IPS-18c (cell line): ENCODE measurements at regions not wholly inside any gene's neighbourhood (a gene's known extent, or its start where the extent isn't known, plus 50 kb on each side); places are given as distances from the start of the nearest gene placed in this dataset.
"Not testable (repeated sequence)": the region's sequence is repeated elsewhere in the genome, so short reads cannot be mapped to it uniquely, and the experiment has no call there.

Source experiments
- H3K4me3 ChIP-seq: 2 replicates; pipeline ENCODE4 v1.7.0; 2013; ENCODE audit warnings: low read depth, mild to moderate bottlenecking, low read length, moderate library complexity; ENCODE audit not compliant: insufficient read depth
- H3K9me3 ChIP-seq: one replicate; pipeline ENCODE4 v1.6.1; 2013; ENCODE audit warnings: mild to moderate bottlenecking, low read length, moderate library complexity; ENCODE audit not compliant: control insufficient read depth, insufficient read depth

- Histone ChIP-seq H3K9me3 (peaks cover 2% of the 10 kb centered on the region), H3K4me3 (no peak overlapping the region)
Measured at GRCh38 chr2:129188451-129188850, 791.0 kb upstream of the RAB6C start.

GRCh38 chr2:129189617-129190319, 789.7 kb upstream of the RAB6C start:
- peaks cover 2% of the 10 kb centered on the region for H3K9me3 ChIP-seq

GRCh38 chr2:129190494-129190893, 789.0 kb upstream of the RAB6C start:
- Histone ChIP-seq H3K9me3 (peaks cover 2% of the 10 kb centered on the region), H3K4me3 (no peak overlapping the region)

More at GRCh38 chr2:129189617-129190319, 789.7 kb upstream of the RAB6C start:
- H3K4me3 ChIP-seq = no peak overlapping the region

GRCh38 chr2:129191530-129191929, 787.9 kb upstream of the RAB6C start:
- Histone ChIP-seq H3K9me3 (peaks cover 2% of the 10 kb centered on the region), H3K4me3 (no peak overlapping the region)

- Histone ChIP-seq H3K4me3 (no peak overlapping the region), H3K9me3 (peaks cover 2% of the 10 kb centered on the region)
Measured at GRCh38 chr2:129192117-129192516, 787.3 kb upstream of the RAB6C start.

- no peak overlapping the region for H3K4me3 ChIP-seq
- H3K9me3 ChIP-seq = peaks cover 2% of the 10 kb centered on the region
Measured at GRCh38 chr2:129192841-129193253, 786.6 kb upstream of the RAB6C start.

- no peak overlapping the region for H3K4me3 ChIP-seq
Measured at GRCh38 chr2:129193961-129194360, 785.5 kb upstream of the RAB6C start.

GRCh38 chr2:129199501-129199900, 780.0 kb upstream of the RAB6C start:
- Histone ChIP-seq H3K4me3 (no peak overlapping the region), H3K9me3 (no peaks in the 10 kb centered on the region)

More at GRCh38 chr2:129193961-129194360, 785.5 kb upstream of the RAB6C start:
- H3K9me3 ChIP-seq = no peaks in the 10 kb centered on the region

- Histone ChIP-seq H3K4me3 (no peak overlapping the region), H3K9me3 (no peaks in the 10 kb centered on the region)
Measured at GRCh38 chr2:129201696-129202095, 777.8 kb upstream of the RAB6C start.

GRCh38 chr2:129203331-129203730, 776.1 kb upstream of the RAB6C start:
- no peaks in the 10 kb centered on the region for H3K9me3 ChIP-seq
- H3K4me3 ChIP-seq = no peak overlapping the region

GRCh38 chr2:129204581-129204980, 774.9 kb upstream of the RAB6C start:
- not testable (repeated sequence) for H3K9me3 ChIP-seq

GRCh38 chr2:129205176-129205575, 774.3 kb upstream of the RAB6C start:
- no peaks in the 10 kb centered on the region for H3K9me3 ChIP-seq
- no peak overlapping the region for H3K4me3 ChIP-seq

More at GRCh38 chr2:129204581-129204980, 774.9 kb upstream of the RAB6C start:
- not testable (repeated sequence) for H3K4me3 ChIP-seq

- H3K9me3 ChIP-seq = no peaks in the 10 kb centered on the region
Measured at GRCh38 chr2:129205766-129206165, 773.7 kb upstream of the RAB6C start.

GRCh38 chr2:129212299-129212958, 767.0 kb upstream of the RAB6C start:
- H3K4me3 ChIP-seq = no peak overlapping the region

More at GRCh38 chr2:129205766-129206165, 773.7 kb upstream of the RAB6C start:
- H3K4me3 ChIP-seq = no peak overlapping the region

GRCh38 chr2:129224022-129224421, 755.4 kb upstream of the RAB6C start:
- Histone ChIP-seq H3K9me3 (no peaks in the 10 kb centered on the region), H3K4me3 (no peak overlapping the region)

More at GRCh38 chr2:129212299-129212958, 767.0 kb upstream of the RAB6C start:
- no peaks in the 10 kb centered on the region for H3K9me3 ChIP-seq

- Histone ChIP-seq H3K4me3 (no peak overlapping the region), H3K9me3 (no peaks in the 10 kb centered on the region)
Measured at GRCh38 chr2:129224486-129224885, 755.0 kb upstream of the RAB6C start.

GRCh38 chr2:129229196-129229595, 750.3 kb upstream of the RAB6C start:
- H3K9me3 ChIP-seq = no peaks in the 10 kb centered on the region
- H3K4me3 ChIP-seq = no peak overlapping the region

- Histone ChIP-seq H3K4me3 (no peak overlapping the region), H3K9me3 (no peaks in the 10 kb centered on the region)
Measured at GRCh38 chr2:129229830-129230441, 749.5 kb upstream of the RAB6C start.
